WTC11 (cell line): ENCODE measurements at regions not wholly inside any gene's neighbourhood (a gene's known extent, or its start where the extent isn't known, plus 50 kb on each side); places are given as distances from the start of the nearest gene placed in this dataset.

Experiments used
- ATAC-seq: fragments of 200-7000 bp; cut with Tn5 transposase; 2 replicates; pipeline ENCODE4 v1.10.0; 2021; ENCODE audit warnings: mild to moderate bottlenecking, moderate library complexity
- CTCF ChIA-PET: fragments of 300-600 bp; sonication (Branson Sonifier 250); formaldehyde crosslinking; loops from one replicate; lab custom pipeline; 2021; ENCODE audit warnings: antibody characterized with exemption; lab: Charles Lee
- POLR2A ChIA-PET: fragments of 350-600 bp; sonication (Branson Sonifier 250); formaldehyde crosslinking; loops from one replicate; lab custom pipeline; 2021; ENCODE audit warnings: antibody characterized with exemption; lab: Charles Lee
- DNase-seq: peaks from one replicate; pipeline ENCODE4 v3.0.0; 2021; ENCODE audit warnings: low spot score
- H3K27ac Mint-ChIP-seq: 2 replicates; pipeline ENCODE4 v1.8.0; 2021; ENCODE audit warnings: mixed read lengths
- H3K27me3 Mint-ChIP-seq: 2 replicates; pipeline ENCODE4 v1.8.0; 2021; ENCODE audit warnings: low read depth, mild to moderate bottlenecking, moderate library complexity, mixed read lengths
- H3K36me3 Mint-ChIP-seq: 2 replicates; pipeline ENCODE4 v1.8.0; 2021; ENCODE audit warnings: mixed read lengths
- H3K4me1 Mint-ChIP-seq: 2 replicates; pipeline ENCODE4 v1.8.0; 2022; ENCODE audit warnings: mixed read lengths
- H3K4me3 Mint-ChIP-seq: 2 replicates; pipeline ENCODE4 v1.8.0; 2021; ENCODE audit warnings: mild to moderate bottlenecking, moderate library complexity, mixed read lengths
- H3K9me3 Mint-ChIP-seq: 2 replicates; pipeline ENCODE4 v1.8.0; 2021; ENCODE audit warnings: mixed read lengths
- ATF1 ChIP-seq: sonication (generic); formaldehyde crosslinking; IDR thresholded peaks from 2 replicates; pipeline ENCODE4 v1.8.1; 2023; ENCODE audit warnings: mild to moderate bottlenecking, moderate library complexity, missing genetic modification reagents
- FOXJ3 ChIP-seq: sonication (generic); formaldehyde crosslinking; IDR thresholded peaks from 2 replicates; pipeline ENCODE4 v1.9.0; 2021; ENCODE audit warnings: missing genetic modification reagents, mild to moderate bottlenecking, borderline replicate concordance
- HMGA2 ChIP-seq: fragments of 250-450 bp; sonication (Bioruptor Pico); IDR thresholded peaks from 2 replicates; pipeline ENCODE4 v1.4.0; 2021; ENCODE audit warnings: mild to moderate bottlenecking, moderate library complexity
- IRF2 ChIP-seq: sonication (generic); formaldehyde crosslinking; IDR thresholded peaks from 2 replicates; pipeline ENCODE4 v1.8.0; 2022; ENCODE audit warnings: low read depth, missing genetic modification reagents, borderline replicate concordance
- JAZF1 ChIP-seq: fragments of 250-450 bp; sonication (Bioruptor Pico); IDR thresholded peaks from 2 replicates; pipeline ENCODE4 v1.9.0; 2021; ENCODE audit warnings: moderate library complexity, mild to moderate bottlenecking, inconsistent platforms
- NR3C1 ChIP-seq: sonication (generic); formaldehyde crosslinking; conservative IDR thresholded peaks from 2 replicates; pipeline ENCODE4 v1.8.1; 2023; ENCODE audit warnings: low read depth, mild to moderate bottlenecking, missing genetic modification reagents
- OVOL2 ChIP-seq: fragments of 250-450 bp; sonication (Bioruptor Pico); IDR thresholded peaks from 2 replicates; pipeline ENCODE4 v1.9.0; 2021; ENCODE audit warnings: mild to moderate bottlenecking, borderline replicate concordance
- RELA ChIP-seq: sonication (generic); formaldehyde crosslinking; IDR thresholded peaks from 2 replicates; pipeline ENCODE4 v1.8.1; 2022; ENCODE audit warnings: missing genetic modification reagents, mild to moderate bottlenecking, borderline replicate concordance
- SMAD4 ChIP-seq: sonication (generic); formaldehyde crosslinking; IDR thresholded peaks from 2 replicates; pipeline ENCODE4 v1.8.0; 2022; ENCODE audit warnings: mild to moderate bottlenecking, missing genetic modification reagents
- TF ChIP-seq, protein P1 (sequence below): fragments of 250-450 bp; sonication (Bioruptor Pico); IDR thresholded peaks from 2 replicates; pipeline ENCODE4 v1.9.0; 2021; ENCODE audit warnings: mild to moderate bottlenecking
- TF ChIP-seq, protein P2 (sequence below): sonication (generic); formaldehyde crosslinking; IDR thresholded peaks from 2 replicates; pipeline ENCODE4 v1.8.1; 2023; ENCODE audit warnings: mild to moderate bottlenecking, missing genetic modification reagents
- TF ChIP-seq, protein P3 (sequence below): fragments of 250-450 bp; sonication (Bioruptor Pico); IDR thresholded peaks from 2 replicates; pipeline ENCODE4 v2.1.2; 2022; ENCODE audit warnings: mild to moderate bottlenecking, moderate library complexity
- TF ChIP-seq, protein P4 (sequence below): fragments of 250-450 bp; sonication (Bioruptor Pico); IDR thresholded peaks from 2 replicates; pipeline ENCODE4 v1.8.0; 2021; ENCODE audit warnings: mild to moderate bottlenecking
- TF ChIP-seq, protein P5 (sequence below): sonication (generic); formaldehyde crosslinking; IDR thresholded peaks from 2 replicates; pipeline ENCODE4 v1.8.0; 2022; ENCODE audit warnings: mild to moderate bottlenecking, missing genetic modification reagents
- TF ChIP-seq, protein P6 (sequence below): sonication (generic); formaldehyde crosslinking; IDR thresholded peaks from 2 replicates; pipeline ENCODE4 v1.8.1; 2022; ENCODE audit warnings: mild to moderate bottlenecking, missing genetic modification reagents, moderate library complexity, borderline replicate concordance
- TF ChIP-seq, protein P7 (sequence below): sonication (generic); formaldehyde crosslinking; IDR thresholded peaks from 2 replicates; pipeline ENCODE4 v1.8.1; 2022; ENCODE audit warnings: mild to moderate bottlenecking, moderate library complexity, missing genetic modification reagents
- TF ChIP-seq, protein P8 (sequence below): sonication (generic); formaldehyde crosslinking; IDR thresholded peaks from 2 replicates; pipeline ENCODE4 v1.8.1; 2022; ENCODE audit warnings: missing genetic modification reagents, borderline replicate concordance
- TF ChIP-seq, protein P9 (sequence below): sonication (generic); formaldehyde crosslinking; IDR thresholded peaks from 2 replicates; pipeline ENCODE4 v1.8.0; 2022; ENCODE audit warnings: missing genetic modification reagents

DNA sequence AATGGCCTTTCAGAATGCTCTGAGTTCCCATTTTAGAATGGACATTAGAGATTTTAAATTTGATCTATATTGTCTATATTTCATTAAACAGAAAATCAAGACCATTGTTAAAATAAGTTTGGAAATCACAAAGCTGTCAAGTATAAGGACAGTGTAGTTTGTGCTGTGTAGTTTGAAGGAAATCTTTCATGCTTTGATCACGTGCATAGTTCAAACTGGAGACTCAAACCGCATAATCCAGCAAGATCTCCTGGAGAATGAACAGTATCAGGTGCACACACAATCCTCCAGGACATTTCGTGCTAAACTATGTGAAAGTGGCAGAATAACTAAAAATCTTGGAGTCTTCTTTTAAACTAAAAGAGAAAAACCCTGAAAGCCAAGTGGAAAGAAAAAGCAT lies 60.8 kb upstream of the TBXT start:
- Mint-ChIP-seq H3K9me3 (no peaks in the 10 kb centered on the region), H3K27me3 (peaks cover 35% of the 10 kb centered on the region), H3K27ac (no peak overlapping the region), H3K4me3 (no peak overlapping the region), H3K36me3 (no peaks in the 10 kb centered on the region)
- ChIA-PET POLR2A (no interaction called here), CTCF (no interaction called here)
- DNase-seq (no peak), ATAC-seq (no peak)
- no peak for TF ChIP-seq IRF2 (CRISPR knock-in tag)
- TF ChIP-seq HMGA2: no peak
- TF ChIP-seq, protein P1, sequence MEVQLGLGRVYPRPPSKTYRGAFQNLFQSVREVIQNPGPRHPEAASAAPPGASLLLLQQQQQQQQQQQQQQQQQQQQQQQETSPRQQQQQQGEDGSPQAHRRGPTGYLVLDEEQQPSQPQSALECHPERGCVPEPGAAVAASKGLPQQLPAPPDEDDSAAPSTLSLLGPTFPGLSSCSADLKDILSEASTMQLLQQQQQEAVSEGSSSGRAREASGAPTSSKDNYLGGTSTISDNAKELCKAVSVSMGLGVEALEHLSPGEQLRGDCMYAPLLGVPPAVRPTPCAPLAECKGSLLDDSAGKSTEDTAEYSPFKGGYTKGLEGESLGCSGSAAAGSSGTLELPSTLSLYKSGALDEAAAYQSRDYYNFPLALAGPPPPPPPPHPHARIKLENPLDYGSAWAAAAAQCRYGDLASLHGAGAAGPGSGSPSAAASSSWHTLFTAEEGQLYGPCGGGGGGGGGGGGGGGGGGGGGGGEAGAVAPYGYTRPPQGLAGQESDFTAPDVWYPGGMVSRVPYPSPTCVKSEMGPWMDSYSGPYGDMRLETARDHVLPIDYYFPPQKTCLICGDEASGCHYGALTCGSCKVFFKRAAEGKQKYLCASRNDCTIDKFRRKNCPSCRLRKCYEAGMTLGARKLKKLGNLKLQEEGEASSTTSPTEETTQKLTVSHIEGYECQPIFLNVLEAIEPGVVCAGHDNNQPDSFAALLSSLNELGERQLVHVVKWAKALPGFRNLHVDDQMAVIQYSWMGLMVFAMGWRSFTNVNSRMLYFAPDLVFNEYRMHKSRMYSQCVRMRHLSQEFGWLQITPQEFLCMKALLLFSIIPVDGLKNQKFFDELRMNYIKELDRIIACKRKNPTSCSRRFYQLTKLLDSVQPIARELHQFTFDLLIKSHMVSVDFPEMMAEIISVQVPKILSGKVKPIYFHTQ (CRISPR knock-in tag): no peak
- TF ChIP-seq, protein P2, sequence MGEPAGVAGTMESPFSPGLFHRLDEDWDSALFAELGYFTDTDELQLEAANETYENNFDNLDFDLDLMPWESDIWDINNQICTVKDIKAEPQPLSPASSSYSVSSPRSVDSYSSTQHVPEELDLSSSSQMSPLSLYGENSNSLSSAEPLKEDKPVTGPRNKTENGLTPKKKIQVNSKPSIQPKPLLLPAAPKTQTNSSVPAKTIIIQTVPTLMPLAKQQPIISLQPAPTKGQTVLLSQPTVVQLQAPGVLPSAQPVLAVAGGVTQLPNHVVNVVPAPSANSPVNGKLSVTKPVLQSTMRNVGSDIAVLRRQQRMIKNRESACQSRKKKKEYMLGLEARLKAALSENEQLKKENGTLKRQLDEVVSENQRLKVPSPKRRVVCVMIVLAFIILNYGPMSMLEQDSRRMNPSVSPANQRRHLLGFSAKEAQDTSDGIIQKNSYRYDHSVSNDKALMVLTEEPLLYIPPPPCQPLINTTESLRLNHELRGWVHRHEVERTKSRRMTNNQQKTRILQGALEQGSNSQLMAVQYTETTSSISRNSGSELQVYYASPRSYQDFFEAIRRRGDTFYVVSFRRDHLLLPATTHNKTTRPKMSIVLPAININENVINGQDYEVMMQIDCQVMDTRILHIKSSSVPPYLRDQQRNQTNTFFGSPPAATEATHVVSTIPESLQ (CRISPR knock-in tag): no peak
- no peak for TF ChIP-seq OVOL2
- TF ChIP-seq, protein P3, sequence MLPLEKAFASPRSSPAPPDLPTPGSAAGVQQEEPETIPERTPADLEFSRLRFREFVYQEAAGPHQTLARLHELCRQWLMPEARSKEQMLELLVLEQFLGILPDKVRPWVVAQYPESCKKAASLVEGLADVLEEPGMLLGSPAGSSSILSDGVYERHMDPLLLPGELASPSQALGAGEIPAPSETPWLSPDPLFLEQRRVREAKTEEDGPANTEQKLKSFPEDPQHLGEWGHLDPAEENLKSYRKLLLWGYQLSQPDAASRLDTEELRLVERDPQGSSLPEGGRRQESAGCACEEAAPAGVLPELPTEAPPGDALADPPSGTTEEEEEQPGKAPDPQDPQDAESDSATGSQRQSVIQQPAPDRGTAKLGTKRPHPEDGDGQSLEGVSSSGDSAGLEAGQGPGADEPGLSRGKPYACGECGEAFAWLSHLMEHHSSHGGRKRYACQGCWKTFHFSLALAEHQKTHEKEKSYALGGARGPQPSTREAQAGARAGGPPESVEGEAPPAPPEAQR (CRISPR knock-in tag): no peak
- TF ChIP-seq ATF1: no peak
- TF ChIP-seq, protein P4, sequence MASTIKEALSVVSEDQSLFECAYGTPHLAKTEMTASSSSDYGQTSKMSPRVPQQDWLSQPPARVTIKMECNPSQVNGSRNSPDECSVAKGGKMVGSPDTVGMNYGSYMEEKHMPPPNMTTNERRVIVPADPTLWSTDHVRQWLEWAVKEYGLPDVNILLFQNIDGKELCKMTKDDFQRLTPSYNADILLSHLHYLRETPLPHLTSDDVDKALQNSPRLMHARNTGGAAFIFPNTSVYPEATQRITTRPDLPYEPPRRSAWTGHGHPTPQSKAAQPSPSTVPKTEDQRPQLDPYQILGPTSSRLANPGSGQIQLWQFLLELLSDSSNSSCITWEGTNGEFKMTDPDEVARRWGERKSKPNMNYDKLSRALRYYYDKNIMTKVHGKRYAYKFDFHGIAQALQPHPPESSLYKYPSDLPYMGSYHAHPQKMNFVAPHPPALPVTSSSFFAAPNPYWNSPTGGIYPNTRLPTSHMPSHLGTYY (CRISPR knock-in tag): no peak
- TF ChIP-seq, protein P5, sequence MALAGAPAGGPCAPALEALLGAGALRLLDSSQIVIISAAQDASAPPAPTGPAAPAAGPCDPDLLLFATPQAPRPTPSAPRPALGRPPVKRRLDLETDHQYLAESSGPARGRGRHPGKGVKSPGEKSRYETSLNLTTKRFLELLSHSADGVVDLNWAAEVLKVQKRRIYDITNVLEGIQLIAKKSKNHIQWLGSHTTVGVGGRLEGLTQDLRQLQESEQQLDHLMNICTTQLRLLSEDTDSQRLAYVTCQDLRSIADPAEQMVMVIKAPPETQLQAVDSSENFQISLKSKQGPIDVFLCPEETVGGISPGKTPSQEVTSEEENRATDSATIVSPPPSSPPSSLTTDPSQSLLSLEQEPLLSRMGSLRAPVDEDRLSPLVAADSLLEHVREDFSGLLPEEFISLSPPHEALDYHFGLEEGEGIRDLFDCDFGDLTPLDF (CRISPR knock-in tag): no peak
- TF ChIP-seq NR3C1 (CRISPR knock-in tag): no peak
- no peak for TF ChIP-seq JAZF1 (CRISPR knock-in tag)
- TF ChIP-seq, protein P6, sequence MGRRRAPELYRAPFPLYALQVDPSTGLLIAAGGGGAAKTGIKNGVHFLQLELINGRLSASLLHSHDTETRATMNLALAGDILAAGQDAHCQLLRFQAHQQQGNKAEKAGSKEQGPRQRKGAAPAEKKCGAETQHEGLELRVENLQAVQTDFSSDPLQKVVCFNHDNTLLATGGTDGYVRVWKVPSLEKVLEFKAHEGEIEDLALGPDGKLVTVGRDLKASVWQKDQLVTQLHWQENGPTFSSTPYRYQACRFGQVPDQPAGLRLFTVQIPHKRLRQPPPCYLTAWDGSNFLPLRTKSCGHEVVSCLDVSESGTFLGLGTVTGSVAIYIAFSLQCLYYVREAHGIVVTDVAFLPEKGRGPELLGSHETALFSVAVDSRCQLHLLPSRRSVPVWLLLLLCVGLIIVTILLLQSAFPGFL (CRISPR knock-in tag): no peak
- TF ChIP-seq, protein P7, sequence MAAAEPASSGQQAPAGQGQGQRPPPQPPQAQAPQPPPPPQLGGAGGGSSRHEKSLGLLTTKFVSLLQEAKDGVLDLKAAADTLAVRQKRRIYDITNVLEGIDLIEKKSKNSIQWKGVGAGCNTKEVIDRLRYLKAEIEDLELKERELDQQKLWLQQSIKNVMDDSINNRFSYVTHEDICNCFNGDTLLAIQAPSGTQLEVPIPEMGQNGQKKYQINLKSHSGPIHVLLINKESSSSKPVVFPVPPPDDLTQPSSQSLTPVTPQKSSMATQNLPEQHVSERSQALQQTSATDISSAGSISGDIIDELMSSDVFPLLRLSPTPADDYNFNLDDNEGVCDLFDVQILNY (CRISPR knock-in tag): no peak
- no peak for TF ChIP-seq RELA
- TF ChIP-seq, protein P8, sequence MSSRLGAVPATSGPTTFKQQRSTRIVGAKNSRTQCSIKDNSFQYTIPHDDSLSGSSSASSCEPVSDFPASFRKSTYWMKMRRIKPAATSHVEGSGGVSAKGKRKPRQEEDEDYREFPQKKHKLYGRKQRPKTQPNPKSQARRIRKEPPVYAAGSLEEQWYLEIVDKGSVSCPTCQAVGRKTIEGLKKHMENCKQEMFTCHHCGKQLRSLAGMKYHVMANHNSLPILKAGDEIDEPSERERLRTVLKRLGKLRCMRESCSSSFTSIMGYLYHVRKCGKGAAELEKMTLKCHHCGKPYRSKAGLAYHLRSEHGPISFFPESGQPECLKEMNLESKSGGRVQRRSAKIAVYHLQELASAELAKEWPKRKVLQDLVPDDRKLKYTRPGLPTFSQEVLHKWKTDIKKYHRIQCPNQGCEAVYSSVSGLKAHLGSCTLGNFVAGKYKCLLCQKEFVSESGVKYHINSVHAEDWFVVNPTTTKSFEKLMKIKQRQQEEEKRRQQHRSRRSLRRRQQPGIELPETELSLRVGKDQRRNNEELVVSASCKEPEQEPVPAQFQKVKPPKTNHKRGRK (CRISPR knock-in tag): no peak
- TF ChIP-seq, protein P9, sequence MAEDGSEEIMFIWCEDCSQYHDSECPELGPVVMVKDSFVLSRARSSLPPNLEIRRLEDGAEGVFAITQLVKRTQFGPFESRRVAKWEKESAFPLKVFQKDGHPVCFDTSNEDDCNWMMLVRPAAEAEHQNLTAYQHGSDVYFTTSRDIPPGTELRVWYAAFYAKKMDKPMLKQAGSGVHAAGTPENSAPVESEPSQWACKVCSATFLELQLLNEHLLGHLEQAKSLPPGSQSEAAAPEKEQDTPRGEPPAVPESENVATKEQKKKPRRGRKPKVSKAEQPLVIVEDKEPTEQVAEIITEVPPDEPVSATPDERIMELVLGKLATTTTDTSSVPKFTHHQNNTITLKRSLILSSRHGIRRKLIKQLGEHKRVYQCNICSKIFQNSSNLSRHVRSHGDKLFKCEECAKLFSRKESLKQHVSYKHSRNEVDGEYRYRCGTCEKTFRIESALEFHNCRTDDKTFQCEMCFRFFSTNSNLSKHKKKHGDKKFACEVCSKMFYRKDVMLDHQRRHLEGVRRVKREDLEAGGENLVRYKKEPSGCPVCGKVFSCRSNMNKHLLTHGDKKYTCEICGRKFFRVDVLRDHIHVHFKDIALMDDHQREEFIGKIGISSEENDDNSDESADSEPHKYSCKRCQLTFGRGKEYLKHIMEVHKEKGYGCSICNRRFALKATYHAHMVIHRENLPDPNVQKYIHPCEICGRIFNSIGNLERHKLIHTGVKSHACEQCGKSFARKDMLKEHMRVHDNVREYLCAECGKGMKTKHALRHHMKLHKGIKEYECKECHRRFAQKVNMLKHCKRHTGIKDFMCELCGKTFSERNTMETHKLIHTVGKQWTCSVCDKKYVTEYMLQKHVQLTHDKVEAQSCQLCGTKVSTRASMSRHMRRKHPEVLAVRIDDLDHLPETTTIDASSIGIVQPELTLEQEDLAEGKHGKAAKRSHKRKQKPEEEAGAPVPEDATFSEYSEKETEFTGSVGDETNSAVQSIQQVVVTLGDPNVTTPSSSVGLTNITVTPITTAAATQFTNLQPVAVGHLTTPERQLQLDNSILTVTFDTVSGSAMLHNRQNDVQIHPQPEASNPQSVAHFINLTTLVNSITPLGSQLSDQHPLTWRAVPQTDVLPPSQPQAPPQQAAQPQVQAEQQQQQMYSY: no peak
- no peak for TF ChIP-seq FOXJ3 (CRISPR knock-in tag)
- no peak for TF ChIP-seq SMAD4
- TF ChIP-seq, all 79 proteins: peak for 0
- H3K4me1 Mint-ChIP-seq: peaks cover 13% of the 10 kb centered on the region
